C4-2B (cell line): ENCODE measurements at regions not wholly inside any gene's neighbourhood (a gene's known extent, or its start where the extent isn't known, plus 50 kb on each side); places are given as distances from the start of the nearest gene placed in this dataset.
A peak's percentile ranks its signal among the peaks of the same experiment; 100 is the strongest.

Source experiments
- H3K27ac ChIP-seq: fragments of 450-650 bp; 2 replicates; pipeline ENCODE4 v1.5.1; 2017
- ZFX ChIP-seq: fragments of 450-650 bp; IDR thresholded peaks from 2 replicates; pipeline ENCODE4 v1.6.1; 2017
- TF ChIP-seq, protein P1 (sequence below): fragments of 450-650 bp; conservative IDR thresholded peaks from 2 replicates; pipeline ENCODE4 v1.5.1; 2017; ENCODE audit warnings: mild to moderate bottlenecking

DNA sequence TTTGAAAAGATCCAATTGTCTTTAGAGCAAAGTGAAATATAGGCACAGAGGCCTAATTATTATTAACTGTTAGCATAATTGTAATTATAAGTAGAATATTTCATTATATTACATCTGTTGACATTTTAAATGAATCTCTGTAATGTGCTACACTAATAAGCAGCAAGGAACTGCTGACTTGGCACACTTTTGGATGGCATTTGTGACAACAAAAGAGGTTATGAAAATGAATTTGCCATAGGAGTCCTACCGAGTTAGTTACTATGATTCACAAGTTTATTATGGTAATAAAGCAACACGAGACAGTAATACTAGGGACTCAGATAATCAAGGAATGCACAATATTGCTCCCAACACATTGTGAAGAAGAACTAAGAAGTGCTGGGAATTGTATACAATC, 213.8 kb upstream of the PCDH9 start:
- TF ChIP-seq, protein P1, sequence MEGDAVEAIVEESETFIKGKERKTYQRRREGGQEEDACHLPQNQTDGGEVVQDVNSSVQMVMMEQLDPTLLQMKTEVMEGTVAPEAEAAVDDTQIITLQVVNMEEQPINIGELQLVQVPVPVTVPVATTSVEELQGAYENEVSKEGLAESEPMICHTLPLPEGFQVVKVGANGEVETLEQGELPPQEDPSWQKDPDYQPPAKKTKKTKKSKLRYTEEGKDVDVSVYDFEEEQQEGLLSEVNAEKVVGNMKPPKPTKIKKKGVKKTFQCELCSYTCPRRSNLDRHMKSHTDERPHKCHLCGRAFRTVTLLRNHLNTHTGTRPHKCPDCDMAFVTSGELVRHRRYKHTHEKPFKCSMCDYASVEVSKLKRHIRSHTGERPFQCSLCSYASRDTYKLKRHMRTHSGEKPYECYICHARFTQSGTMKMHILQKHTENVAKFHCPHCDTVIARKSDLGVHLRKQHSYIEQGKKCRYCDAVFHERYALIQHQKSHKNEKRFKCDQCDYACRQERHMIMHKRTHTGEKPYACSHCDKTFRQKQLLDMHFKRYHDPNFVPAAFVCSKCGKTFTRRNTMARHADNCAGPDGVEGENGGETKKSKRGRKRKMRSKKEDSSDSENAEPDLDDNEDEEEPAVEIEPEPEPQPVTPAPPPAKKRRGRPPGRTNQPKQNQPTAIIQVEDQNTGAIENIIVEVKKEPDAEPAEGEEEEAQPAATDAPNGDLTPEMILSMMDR, result no peak
- no peak for TF ChIP-seq ZFX
- H3K27ac ChIP-seq, result no peak overlapping the region

DNA sequence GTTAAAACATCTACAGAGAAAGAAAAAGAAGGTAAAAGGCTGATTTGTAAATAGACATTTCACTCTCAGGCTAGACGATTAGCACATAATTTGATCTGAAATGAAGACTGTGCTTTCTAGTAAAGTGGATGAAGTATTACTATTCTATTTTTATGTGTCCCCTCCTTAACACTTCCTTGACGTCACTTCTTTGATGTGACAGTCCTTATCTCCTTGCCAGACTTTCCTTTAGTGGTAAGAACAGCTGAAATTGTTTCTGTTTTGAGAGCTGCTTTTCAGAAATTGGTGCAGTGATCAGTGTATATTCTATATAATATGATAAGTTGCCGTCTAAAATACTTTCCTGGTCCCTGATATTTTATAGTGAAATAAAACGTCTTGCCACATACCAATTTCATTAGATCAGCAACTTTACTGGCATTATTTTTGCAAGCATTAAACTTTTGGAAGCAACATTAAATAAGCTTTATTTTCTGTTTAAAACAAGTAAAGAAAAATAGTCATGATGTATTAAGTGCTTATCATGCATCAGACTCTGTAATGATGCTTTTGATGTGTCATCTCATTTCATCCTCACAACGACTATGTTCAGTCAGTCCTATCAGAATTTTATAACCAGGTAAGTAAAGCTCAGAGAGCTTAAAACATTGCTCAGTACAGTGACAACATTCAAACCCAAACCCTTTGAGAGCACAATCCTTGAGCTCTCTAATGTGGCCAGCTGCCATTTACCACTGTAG, 210.3 kb upstream of the PCDH9 start:
- no peak overlapping the region for H3K27ac ChIP-seq
- TF ChIP-seq, protein P1, result no peak
- TF ChIP-seq ZFX, result no peak

DNA sequence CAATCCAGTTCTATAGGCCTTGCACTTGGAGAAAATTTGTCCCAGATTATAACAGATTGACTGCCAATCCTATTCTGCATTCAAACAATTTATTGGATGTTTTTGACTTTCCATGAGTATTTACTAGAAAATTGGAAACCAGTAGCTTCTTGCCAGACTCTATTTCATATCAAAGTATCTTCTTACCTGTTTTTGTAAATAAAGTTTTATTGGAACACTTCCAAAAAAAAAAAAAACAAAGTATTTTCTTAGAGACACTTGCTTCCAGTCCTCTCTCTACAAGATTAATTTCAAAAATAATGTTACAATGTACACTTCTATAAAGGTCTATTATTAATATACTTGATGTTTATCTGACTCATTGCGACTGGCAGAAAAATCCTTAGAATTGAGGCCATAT, 209.2 kb upstream of the PCDH9 start:
- no peak overlapping the region for H3K27ac ChIP-seq
- TF ChIP-seq, protein P1, result no peak
- no peak for TF ChIP-seq ZFX

DNA sequence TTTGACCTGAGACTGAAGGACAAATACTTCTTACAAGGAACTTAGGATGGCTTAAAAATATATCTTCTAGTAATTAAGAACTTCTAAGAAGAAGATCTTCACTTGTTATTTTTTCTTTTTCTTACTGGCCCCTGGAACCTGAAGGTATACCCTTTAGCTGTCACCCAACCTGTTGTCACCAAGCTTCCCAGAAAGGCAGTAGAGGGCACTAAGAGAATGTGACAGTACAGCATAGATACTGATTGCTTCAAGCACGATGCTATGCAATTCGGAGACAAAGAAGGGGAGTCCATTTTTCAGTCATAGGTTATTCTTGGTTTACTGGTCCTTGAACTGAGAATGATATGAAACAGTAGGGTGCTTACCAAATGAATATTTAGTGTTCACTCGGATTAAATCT, 208.3 kb upstream of the PCDH9 start:
- no peak overlapping the region for H3K27ac ChIP-seq
- TF ChIP-seq ZFX, result no peak
- TF ChIP-seq, protein P1, result peak; percentile 32

DNA sequence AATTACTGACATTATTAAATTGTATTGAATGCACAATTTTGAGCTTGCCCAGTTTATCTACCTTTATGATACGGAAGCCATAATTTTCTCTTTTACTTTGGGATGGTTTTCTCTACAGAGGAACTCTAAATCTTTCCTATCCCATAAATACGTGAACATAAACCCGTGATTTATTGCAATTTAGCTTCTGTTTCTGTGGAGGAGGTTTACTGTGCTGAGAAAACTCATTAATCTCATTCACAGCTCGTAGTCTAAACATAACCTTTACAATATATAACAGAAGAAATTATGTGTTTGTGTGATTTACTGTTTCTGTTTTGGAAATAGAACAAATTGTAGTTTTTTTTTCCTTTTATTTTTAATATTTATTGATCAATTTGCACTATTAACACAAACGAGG, 207.1 kb upstream of the PCDH9 start:
- no peak overlapping the region for H3K27ac ChIP-seq
- TF ChIP-seq, protein P1, result no peak
- TF ChIP-seq ZFX, result no peak

DNA sequence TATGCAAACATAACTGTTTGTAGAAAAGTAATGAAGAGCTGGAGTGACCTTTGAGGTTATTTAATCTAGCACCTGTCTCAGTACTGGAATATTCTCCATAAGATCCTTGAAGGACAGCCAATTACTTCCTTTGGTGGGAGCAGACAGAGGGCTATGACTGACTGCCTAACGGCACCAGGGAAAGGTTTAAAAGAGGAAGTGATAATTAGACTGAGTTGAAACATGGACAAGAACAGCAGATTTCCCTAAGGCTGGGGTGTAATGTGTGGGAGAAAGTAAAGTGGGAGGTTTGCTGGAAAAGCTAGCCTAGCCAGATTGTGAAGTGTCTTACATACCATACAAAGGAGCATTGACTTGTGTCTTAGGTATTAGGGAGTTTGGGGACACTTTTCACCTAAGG, 191.3 kb upstream of the PCDH9 start:
- no peak for TF ChIP-seq ZFX
- TF ChIP-seq, protein P1, result no peak

DNA sequence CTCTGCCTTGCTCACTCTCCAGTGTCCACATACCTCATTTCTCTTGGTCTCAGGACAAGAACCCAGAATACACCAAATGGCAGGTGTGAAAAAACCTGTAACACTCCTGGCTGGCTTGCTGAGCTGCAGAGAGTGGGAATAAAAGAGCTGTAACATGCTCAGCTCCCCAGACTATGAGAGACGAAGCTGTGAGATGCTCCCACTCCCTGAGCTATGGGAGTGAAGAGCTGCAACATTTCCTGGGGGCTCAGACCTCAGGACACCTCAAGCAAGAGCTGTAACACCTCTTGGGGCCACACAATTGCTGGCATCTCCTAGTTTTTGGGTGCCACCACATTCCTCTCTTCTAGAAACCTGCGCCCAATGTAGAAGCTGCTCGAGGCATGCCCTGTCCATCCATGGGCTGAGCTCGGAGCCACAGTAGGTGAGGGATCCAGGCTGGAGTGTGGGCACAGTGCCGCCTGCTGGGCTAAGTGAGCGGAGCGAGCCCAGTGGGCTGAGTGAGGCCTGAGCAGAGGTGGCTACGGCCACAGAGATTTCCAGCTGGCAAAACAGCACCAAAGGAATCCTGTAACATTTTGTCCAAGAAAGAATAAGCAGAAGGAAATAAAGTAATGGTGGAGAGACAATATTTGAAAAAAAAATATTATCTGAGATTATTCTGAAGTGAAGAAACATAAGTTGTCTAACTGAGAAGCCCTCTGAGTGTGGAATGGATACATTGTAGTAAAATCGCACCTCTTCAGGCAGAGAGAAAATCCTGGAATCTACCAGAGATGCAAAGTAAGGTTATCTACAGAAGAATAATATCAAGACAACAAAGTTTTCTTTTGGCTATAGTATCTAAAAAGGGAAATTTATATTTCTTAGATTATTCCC, 186.2 kb upstream of the PCDH9 start:
- TF ChIP-seq ZFX, result no peak
- TF ChIP-seq, protein P1, result peak; percentile 80
- H3K27ac ChIP-seq, result no peak overlapping the region

More for the DNA sequence above, 191.3 kb upstream of the PCDH9 start:
- no peak overlapping the region for H3K27ac ChIP-seq
